Endothelial cell of umbilical vein (primary cell): ENCODE measurements at regions not wholly inside any gene's neighbourhood (a gene's known extent, or its start where the extent isn't known, plus 50 kb on each side); places are given as distances from the start of the nearest gene placed in this dataset.

Experiments
- BruUV-seq: library from RNA; stranded (reverse); fragments of 400-500 nt; replicated peaks from 2 replicates; lab custom pipeline; 2021; lab: Mats Ljungman, UMichigan
- CTCF ChIA-PET: fragments of 300-600, 350-600 bp; sonication (Branson Sonifier 250); formaldehyde crosslinking; loops from one replicate; lab custom pipeline; 2021; ENCODE audit warnings: antibody characterized with exemption, inconsistent platforms; lab: Charles Lee
- POLR2A ChIA-PET: fragments of 300-600, 350-600 bp; sonication (Branson Sonifier 250); formaldehyde crosslinking; loops from one replicate; lab custom pipeline; 2021; ENCODE audit warnings: antibody characterized with exemption, inconsistent platforms; lab: Charles Lee
- DNase-seq: peaks from one replicate; pipeline ENCODE4 v3.0.0-alpha.2; 2011; ENCODE audit warnings: low read depth, low spot score
- FAIRE-seq: peaks from 2 replicates; lab custom pipeline; 2011; peaks lifted over from hg19 to GRCh38; lab: Jason Lieb, UNC
- H2AFZ ChIP-seq: 2 replicates; pipeline ENCODE4 v1.6.0; 2012; ENCODE audit warnings: low read depth, low read length, control low read depth, inconsistent platforms
- H3K27ac ChIP-seq: 2 replicates; pipeline ENCODE4 v1.5.1; 2011; ENCODE audit warnings: low read depth, mild to moderate bottlenecking, control low read depth, low read length, moderate library complexity; ENCODE audit not compliant: insufficient read depth
- H3K27me3 ChIP-seq, 2 experiments: 2 replicates each; pipeline versions ENCODE4 v1.6.0 to v1.6.1; 2011; ENCODE audit warnings: low read length in 2 of 2, mixed read lengths in 1 of 2; ENCODE audit not compliant: control insufficient read depth in 2 of 2, insufficient read depth in 2 of 2
- H3K36me3 ChIP-seq, 2 experiments: 2 replicates in 1 of 2; 3 replicates in 1 of 2; pipeline ENCODE4 v1.5.1; 2011; ENCODE audit warnings: low read length in 2 of 2, mild to moderate bottlenecking in 1 of 2, moderate library complexity in 1 of 2; ENCODE audit not compliant: control insufficient read depth in 2 of 2, insufficient read depth in 2 of 2; ENCODE audit errors: extremely low read depth in 1 of 2
- H3K4me1 ChIP-seq: 3 replicates; pipeline ENCODE4 v1.5.1; 2011; ENCODE audit warnings: mild to moderate bottlenecking, low read length; ENCODE audit not compliant: control insufficient read depth, insufficient read depth; ENCODE audit errors: extremely low read depth
- H3K4me2 ChIP-seq: 2 replicates; pipeline ENCODE4 v1.6.1; 2011; ENCODE audit warnings: low read length, control low read depth, mixed read lengths; ENCODE audit not compliant: insufficient read depth
- H3K4me3 ChIP-seq, 3 experiments: fragments of 200-600 bp in 1 of 3; sonication (generic), shearing (Covaris generic) in 1 of 3; replicated peaks in 1 of 3; 2 replicates each; pipeline ENCODE4 v1.5.1; 2011 to 2016; ENCODE audit warnings: control low read depth in 3 of 3, low read length in 3 of 3, mild to moderate bottlenecking in 2 of 3, inconsistent platforms in 1 of 3, low read depth in 1 of 3, moderate library complexity in 1 of 3; ENCODE audit not compliant: insufficient read depth in 1 of 3
- H3K79me2 ChIP-seq: 2 replicates; pipeline ENCODE4 v1.6.0; 2012; ENCODE audit warnings: low read length, inconsistent platforms; ENCODE audit not compliant: control insufficient read depth, insufficient read depth
- H3K9ac ChIP-seq: replicated peaks from 2 replicates; pipeline ENCODE3; 2011; ENCODE audit warnings: low read length, control low read depth; ENCODE audit not compliant: insufficient read depth; ENCODE audit errors: extremely low read depth
- H3K9me1 ChIP-seq: replicated peaks from 3 replicates; pipeline ENCODE4 v1.6.0; 2011; ENCODE audit warnings: mild to moderate bottlenecking, low read length; ENCODE audit not compliant: control insufficient read depth, insufficient read depth; ENCODE audit errors: extremely low read depth
- H3K9me3 ChIP-seq: replicated peaks from 2 replicates; pipeline ENCODE4 v1.5.1; 2012; ENCODE audit warnings: low read length, inconsistent platforms; ENCODE audit not compliant: control insufficient read depth, insufficient read depth
- H4K20me1 ChIP-seq: replicated peaks from 2 replicates; pipeline ENCODE3; 2011; ENCODE audit warnings: mild to moderate bottlenecking, low read length; ENCODE audit not compliant: control insufficient read depth, insufficient read depth; ENCODE audit errors: extremely low read depth
- FOS ChIP-seq: IDR thresholded peaks from 2 replicates; pipeline ENCODE4 v1.6.1; 2011; ENCODE audit warnings: mild to moderate bottlenecking, low read length, moderate library complexity, borderline replicate concordance; ENCODE audit not compliant: insufficient read depth
- GATA2 ChIP-seq: IDR thresholded peaks from 2 replicates; pipeline ENCODE4 v1.7.0; 2011; ENCODE audit warnings: low read depth, mild to moderate bottlenecking, moderate library complexity, mixed read lengths, low read length; ENCODE audit not compliant: insufficient read length, insufficient read depth
- JUN ChIP-seq: IDR thresholded peaks from 2 replicates; pipeline ENCODE4 v1.6.1; 2011; ENCODE audit warnings: borderline replicate concordance, low read depth; ENCODE audit not compliant: insufficient read length, insufficient read depth
- POLR2A ChIP-seq: IDR thresholded peaks from 2 replicates; pipeline ENCODE4 v1.6.1; 2012; ENCODE audit warnings: low read depth, mild to moderate bottlenecking, control low read depth, low read length
- POLR2AphosphoS5 ChIP-seq: IDR thresholded peaks from 2 replicates; pipeline ENCODE4 v1.6.1; 2012; ENCODE audit warnings: low read depth, mild to moderate bottlenecking, control low read depth, low read length, moderate library complexity; ENCODE audit not compliant: insufficient read depth
- dilution Hi-C: fragments of 300-500 bp; cut with MboI; formaldehyde crosslinking; loops from one replicate; pipeline ENCODE4 v1.15.0; 2019; ENCODE audit warnings: low sequenced_read_pairs; ENCODE audit not compliant: extremely low pct_ligation_motif_present
- intact Hi-C: fragments of 100-400 bp; cut with micrococcal nuclease; formaldehyde crosslinking; loops from one replicate; pipeline ENCODE4 v1.10.0; 2022

GRCh38 chr2:236826606-236827156, 257.1 kb downstream of the ACKR3 start:
- Histone ChIP-seq H4K20me1 (no peaks in the 10 kb centered on the region), H3K27ac (peak overlapping the region; percentile 96), H3K36me3 (no peaks in the 10 kb centered on the region), H3K79me2 (no peaks in the 10 kb centered on the region), H3K27me3 (no peaks in the 10 kb centered on the region), H3K9me3 (no peaks in the 10 kb centered on the region), H2AFZ (no peak overlapping the region), H3K9me1 (no peaks in the 10 kb centered on the region), H3K9ac (no peak overlapping the region), H3K4me3 (no peak overlapping the region), H3K4me2 (peak overlapping the region; percentile 1), H3K4me1 (peaks cover 37% of the 10 kb centered on the region)
- TF ChIP-seq FOS, result no peak
- TF ChIP-seq JUN, result no peak
- no peak for TF ChIP-seq GATA2
- ChIA-PET CTCF (interaction anchor here (1.0 to 1.6 kb wide), 4 partner anchors 41 to 324 kb away, joined by 3 to 6 read pairs (median 4); no protein-coding TSS in a partner anchor), POLR2A (no interaction called here)
- FAIRE-seq (peak; percentile 18), DNase-seq (peak; percentile 80)
- BruUV-seq, result no TSS peak
- intact Hi-C loops, result loop anchor here (2.0 to 5.0 kb wide), 2 partner anchors 200 to 314 kb away; no protein-coding TSS in a partner anchor
- dilution Hi-C loops, result no loop called here

- BruUV-seq, result no TSS peak
- Histone ChIP-seq H3K36me3 (no peaks in the 10 kb centered on the region), H3K9ac (peak overlapping the region; percentile 60), H3K27me3 (no peaks in the 10 kb centered on the region), H2AFZ (peak overlapping the region; percentile 18), H3K27ac (peak overlapping the region; percentile 96), H3K4me3 (no peak overlapping the region), H3K9me3 (no peaks in the 10 kb centered on the region), H3K9me1 (no peaks in the 10 kb centered on the region), H3K4me2 (peak overlapping the region; percentile 49), H3K79me2 (no peaks in the 10 kb centered on the region), H3K4me1 (peaks cover 40% of the 10 kb centered on the region), H4K20me1 (no peaks in the 10 kb centered on the region)
- dilution Hi-C loops, result no loop called here
- peak; percentile 18 for TF ChIP-seq FOS
- no peak for TF ChIP-seq POLR2A
- peak; percentile 78 for TF ChIP-seq JUN
- TF ChIP-seq GATA2, result peak; percentile 51
- peak; percentile 32 for TF ChIP-seq POLR2AphosphoS5
- ChIA-PET POLR2A (no interaction called here), CTCF (interaction anchor here (1.0 to 1.6 kb wide), 8 partner anchors 10 to 326 kb away, joined by 3 to 6 read pairs (median 4); no protein-coding TSS in a partner anchor)
- DNase-seq, result peak; percentile 92
- intact Hi-C loops, result loop anchor here (1.0 to 5.0 kb wide), 6 partner anchors 43 to 316 kb away; no protein-coding TSS in a partner anchor
- FAIRE-seq, result peak; percentile 76
Observed at GRCh38 chr2:236827997-236828396, 257.7 kb upstream of the COPS8 start.
